ENCODE measurements at regions not wholly inside any gene's neighbourhood (a gene's known extent, or its start where the extent isn't known, plus 50 kb on each side); places are given as distances from the start of the nearest gene placed in this dataset.

DNA sequence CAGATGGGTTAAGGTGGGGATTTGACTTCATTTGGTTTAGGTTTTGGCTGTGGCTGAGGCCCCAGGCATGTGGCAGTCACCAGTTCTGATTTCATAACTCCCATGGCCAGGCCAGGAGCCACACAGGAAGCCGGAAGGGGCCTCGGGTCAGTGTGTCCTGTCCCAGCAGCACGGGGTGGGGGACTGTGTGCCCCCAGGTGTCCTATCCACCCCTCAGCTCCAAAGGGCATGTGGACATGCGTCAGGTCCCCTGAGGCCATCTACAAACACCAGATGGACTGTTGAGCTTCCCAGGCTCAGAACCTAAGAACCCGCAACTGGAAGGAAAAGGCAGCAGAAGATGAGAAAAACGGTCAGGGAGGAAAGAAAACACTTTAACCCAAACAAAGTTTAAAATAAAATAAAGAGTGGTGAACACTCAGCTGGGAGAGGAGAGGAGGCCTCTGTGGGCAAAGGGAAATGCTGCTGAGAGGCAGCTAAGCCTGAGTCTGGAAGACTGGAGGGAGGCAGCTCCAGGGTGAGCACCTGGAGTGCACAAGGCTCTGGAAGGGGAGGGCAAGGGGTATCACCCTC, 260.8 kb downstream of the AUH start:
- TF ChIP-seq POLR2AphosphoS5 (IDR thresholded peaks at IDR 0.05; ENCODE audit: low read depth) (no peak), SPI1 (IDR thresholded peaks at IDR 0.05; ENCODE audit: borderline replicate concordance, low read depth) (no peak), GABPA (IDR thresholded peaks at IDR 0.05; ENCODE audit: low read depth) (no peak)
- TF ChIP-seq, protein P1, sequence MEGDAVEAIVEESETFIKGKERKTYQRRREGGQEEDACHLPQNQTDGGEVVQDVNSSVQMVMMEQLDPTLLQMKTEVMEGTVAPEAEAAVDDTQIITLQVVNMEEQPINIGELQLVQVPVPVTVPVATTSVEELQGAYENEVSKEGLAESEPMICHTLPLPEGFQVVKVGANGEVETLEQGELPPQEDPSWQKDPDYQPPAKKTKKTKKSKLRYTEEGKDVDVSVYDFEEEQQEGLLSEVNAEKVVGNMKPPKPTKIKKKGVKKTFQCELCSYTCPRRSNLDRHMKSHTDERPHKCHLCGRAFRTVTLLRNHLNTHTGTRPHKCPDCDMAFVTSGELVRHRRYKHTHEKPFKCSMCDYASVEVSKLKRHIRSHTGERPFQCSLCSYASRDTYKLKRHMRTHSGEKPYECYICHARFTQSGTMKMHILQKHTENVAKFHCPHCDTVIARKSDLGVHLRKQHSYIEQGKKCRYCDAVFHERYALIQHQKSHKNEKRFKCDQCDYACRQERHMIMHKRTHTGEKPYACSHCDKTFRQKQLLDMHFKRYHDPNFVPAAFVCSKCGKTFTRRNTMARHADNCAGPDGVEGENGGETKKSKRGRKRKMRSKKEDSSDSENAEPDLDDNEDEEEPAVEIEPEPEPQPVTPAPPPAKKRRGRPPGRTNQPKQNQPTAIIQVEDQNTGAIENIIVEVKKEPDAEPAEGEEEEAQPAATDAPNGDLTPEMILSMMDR (IDR thresholded peaks at IDR 0.05; ENCODE audit: insufficient read depth, low read length), result no peak
- TF ChIP-seq, protein P2, sequence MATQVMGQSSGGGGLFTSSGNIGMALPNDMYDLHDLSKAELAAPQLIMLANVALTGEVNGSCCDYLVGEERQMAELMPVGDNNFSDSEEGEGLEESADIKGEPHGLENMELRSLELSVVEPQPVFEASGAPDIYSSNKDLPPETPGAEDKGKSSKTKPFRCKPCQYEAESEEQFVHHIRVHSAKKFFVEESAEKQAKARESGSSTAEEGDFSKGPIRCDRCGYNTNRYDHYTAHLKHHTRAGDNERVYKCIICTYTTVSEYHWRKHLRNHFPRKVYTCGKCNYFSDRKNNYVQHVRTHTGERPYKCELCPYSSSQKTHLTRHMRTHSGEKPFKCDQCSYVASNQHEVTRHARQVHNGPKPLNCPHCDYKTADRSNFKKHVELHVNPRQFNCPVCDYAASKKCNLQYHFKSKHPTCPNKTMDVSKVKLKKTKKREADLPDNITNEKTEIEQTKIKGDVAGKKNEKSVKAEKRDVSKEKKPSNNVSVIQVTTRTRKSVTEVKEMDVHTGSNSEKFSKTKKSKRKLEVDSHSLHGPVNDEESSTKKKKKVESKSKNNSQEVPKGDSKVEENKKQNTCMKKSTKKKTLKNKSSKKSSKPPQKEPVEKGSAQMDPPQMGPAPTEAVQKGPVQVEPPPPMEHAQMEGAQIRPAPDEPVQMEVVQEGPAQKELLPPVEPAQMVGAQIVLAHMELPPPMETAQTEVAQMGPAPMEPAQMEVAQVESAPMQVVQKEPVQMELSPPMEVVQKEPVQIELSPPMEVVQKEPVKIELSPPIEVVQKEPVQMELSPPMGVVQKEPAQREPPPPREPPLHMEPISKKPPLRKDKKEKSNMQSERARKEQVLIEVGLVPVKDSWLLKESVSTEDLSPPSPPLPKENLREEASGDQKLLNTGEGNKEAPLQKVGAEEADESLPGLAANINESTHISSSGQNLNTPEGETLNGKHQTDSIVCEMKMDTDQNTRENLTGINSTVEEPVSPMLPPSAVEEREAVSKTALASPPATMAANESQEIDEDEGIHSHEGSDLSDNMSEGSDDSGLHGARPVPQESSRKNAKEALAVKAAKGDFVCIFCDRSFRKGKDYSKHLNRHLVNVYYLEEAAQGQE (IDR thresholded peaks at IDR 0.05; ENCODE audit: insufficient replicate concordance, low read depth), result no peak

All from HL-60 (cell line).